ENCODE measurements at regions not wholly inside any gene's neighbourhood (a gene's known extent, or its start where the extent isn't known, plus 50 kb on each side); places are given as distances from the start of the nearest gene placed in this dataset.

GRCh38 chr6:80441131-80441530 lies 334.7 kb downstream of the BCKDHB start:
- Histone ChIP-seq H3K9me3 (ENCODE audit: control insufficient read depth in 1 of 2, low read length in 2 of 2) (peaks cover 0 to 4% of the 10 kb centered on the region in 2 donors), H3K27ac (ENCODE audit: low read length) (no peak overlapping the region), H3K4me1 (ENCODE audit: control insufficient read depth in 1 of 2, insufficient read depth in 2 of 2, low read length in 2 of 2) (no peaks in the 10 kb centered on the region), H3K36me3 (ENCODE audit: control insufficient read depth in 1 of 2, insufficient read depth in 2 of 2, low read length in 2 of 2) (peaks cover 0 to 4% of the 10 kb centered on the region in 2 donors), H3K27me3 (ENCODE audit: low read depth, low read length) (no peaks in the 10 kb centered on the region), H3K4me3 (ENCODE audit: low read depth in 1 of 2, low read length in 2 of 2) (no peak overlapping the region)

DNA sequence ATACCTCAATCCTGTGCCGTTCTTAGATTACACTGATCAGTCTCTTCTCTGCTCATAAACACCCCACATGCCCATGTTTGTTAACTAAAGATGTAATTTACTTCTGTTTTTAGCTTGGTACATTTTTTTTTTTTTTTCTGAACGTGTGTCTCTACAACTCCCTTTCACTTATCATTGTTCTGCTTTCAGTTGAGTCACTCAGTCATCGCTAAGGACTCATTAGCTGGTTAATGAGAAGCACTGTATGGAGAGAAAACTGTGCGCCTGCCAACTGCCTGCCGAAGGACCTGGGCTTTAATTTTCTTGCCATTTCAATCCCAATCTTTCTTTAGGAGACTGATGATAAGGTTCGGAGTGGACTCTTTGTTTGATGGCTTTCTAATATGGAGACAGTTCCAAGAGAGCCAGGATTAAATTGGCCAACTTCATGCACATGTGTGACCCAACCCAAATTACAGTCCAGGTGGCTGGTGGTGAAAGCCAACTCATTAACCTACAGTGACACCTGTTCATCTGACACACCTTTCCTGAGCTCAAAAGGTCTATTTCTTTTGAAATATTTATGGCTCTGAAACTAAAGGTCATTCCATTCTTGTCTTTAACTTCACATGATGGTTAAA lies 334.1 kb downstream of the BCKDHB start:
- no peak overlapping the region for H3K27ac ChIP-seq (ENCODE audit: low read length)
- no peak overlapping the region for H3K4me3 ChIP-seq (ENCODE audit: low read depth in 1 of 2, low read length in 2 of 2)
- no peaks in the 10 kb centered on the region for H3K9me3 ChIP-seq (ENCODE audit: control insufficient read depth in 1 of 2, low read length in 2 of 2)
- no peaks in the 10 kb centered on the region for H3K36me3 ChIP-seq (ENCODE audit: control insufficient read depth in 1 of 2, insufficient read depth in 2 of 2, low read length in 2 of 2)
- H3K27me3 ChIP-seq (ENCODE audit: low read depth, low read length): no peaks in the 10 kb centered on the region
- no peaks in the 10 kb centered on the region for H3K4me1 ChIP-seq (ENCODE audit: control insufficient read depth in 1 of 2, insufficient read depth in 2 of 2, low read length in 2 of 2)

GRCh38 chr6:80439721-80440470 lies 333.4 kb downstream of the BCKDHB start:
- H3K27me3 ChIP-seq (ENCODE audit: low read depth, low read length): no peaks in the 10 kb centered on the region
- no peaks in the 10 kb centered on the region for H3K9me3 ChIP-seq (ENCODE audit: control insufficient read depth in 1 of 2, low read length in 2 of 2)
- no peak overlapping the region for H3K4me3 ChIP-seq (ENCODE audit: low read depth in 1 of 2, low read length in 2 of 2)
- H3K36me3 ChIP-seq (ENCODE audit: control insufficient read depth in 1 of 2, insufficient read depth in 2 of 2, low read length in 2 of 2): no peaks in the 10 kb centered on the region
- no peaks in the 10 kb centered on the region for H3K4me1 ChIP-seq (ENCODE audit: control insufficient read depth in 1 of 2, insufficient read depth in 2 of 2, low read length in 2 of 2)
- H3K27ac ChIP-seq (ENCODE audit: low read length): no peak overlapping the region

DNA sequence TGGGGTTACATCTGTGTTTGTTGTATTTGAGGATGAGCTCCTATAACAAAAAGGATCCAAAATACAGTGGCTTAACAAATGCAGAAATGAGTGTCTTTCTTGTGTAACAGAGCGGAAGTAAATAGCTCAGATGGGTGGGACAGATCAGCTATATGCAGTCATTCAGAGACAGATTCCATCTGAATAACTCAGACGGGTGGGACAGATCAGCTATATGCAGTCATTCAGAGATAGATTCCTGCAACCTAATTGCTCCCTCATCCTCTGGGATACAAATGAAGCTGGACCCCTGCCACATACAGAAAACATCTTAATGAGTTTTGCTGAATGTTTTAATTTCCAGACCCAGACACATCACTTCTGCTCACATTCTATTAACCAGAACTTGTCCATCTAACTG lies 332.3 kb downstream of the BCKDHB start:
- Histone ChIP-seq H3K36me3 (ENCODE audit: control insufficient read depth in 1 of 2, insufficient read depth in 2 of 2, low read length in 2 of 2) (no peaks in the 10 kb centered on the region), H3K27ac (ENCODE audit: low read length) (no peak overlapping the region), H3K4me1 (ENCODE audit: control insufficient read depth in 1 of 2, insufficient read depth in 2 of 2, low read length in 2 of 2) (no peaks in the 10 kb centered on the region), H3K27me3 (ENCODE audit: low read depth, low read length) (no peaks in the 10 kb centered on the region), H3K9me3 (ENCODE audit: control insufficient read depth in 1 of 2, low read length in 2 of 2) (no peaks in the 10 kb centered on the region), H3K4me3 (ENCODE audit: low read depth in 1 of 2, low read length in 2 of 2) (no peak overlapping the region)

DNA sequence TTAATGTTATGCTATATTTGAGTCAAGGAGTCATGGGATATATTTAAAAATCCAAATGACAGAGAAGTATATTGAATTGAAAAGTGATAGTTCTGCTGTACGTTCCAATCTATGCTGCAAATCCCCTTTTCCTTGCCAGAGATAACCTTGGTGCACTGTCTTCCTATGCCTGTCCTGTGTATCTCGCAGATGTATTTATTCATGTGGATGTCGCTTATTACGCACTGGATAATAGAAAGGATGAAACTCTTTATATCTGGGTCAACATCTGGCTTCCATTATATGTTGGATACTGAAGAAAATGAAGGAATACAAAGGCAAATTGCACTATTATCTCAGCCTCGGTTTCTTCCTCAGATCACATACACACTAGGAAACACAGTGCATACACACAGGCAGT lies 331.3 kb downstream of the BCKDHB start:
- Histone ChIP-seq H3K9me3 (ENCODE audit: control insufficient read depth in 1 of 2, low read length in 2 of 2) (no peaks in the 10 kb centered on the region), H3K27me3 (ENCODE audit: low read depth, low read length) (no peaks in the 10 kb centered on the region), H3K27ac (ENCODE audit: low read length) (no peak overlapping the region), H3K36me3 (ENCODE audit: control insufficient read depth in 1 of 2, insufficient read depth in 2 of 2, low read length in 2 of 2) (no peaks in the 10 kb centered on the region), H3K4me1 (ENCODE audit: control insufficient read depth in 1 of 2, insufficient read depth in 2 of 2, low read length in 2 of 2) (no peaks in the 10 kb centered on the region), H3K4me3 (ENCODE audit: low read depth in 1 of 2, low read length in 2 of 2) (no peak overlapping the region)

DNA sequence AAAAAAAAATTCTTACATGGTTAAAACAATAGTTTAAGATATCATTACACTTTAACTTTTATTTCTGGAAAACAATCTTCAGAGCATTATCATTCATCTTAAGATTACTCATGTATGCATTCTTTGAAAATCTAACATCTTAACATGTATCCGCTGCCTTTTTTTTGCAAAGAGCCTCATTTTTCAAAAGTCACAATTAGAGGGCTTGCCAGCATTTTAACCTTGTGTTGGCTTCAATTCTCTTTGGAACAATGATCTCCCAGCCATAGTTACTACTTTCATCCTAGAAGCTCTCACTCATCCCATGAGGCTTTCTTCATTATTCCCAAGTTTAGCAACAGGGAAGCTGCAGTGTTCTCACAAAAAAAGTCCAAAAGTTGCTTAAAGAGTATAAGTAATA lies 330.8 kb downstream of the BCKDHB start:
- H3K27me3 ChIP-seq (ENCODE audit: low read depth, low read length): no peaks in the 10 kb centered on the region
- no peaks in the 10 kb centered on the region for H3K9me3 ChIP-seq (ENCODE audit: control insufficient read depth in 1 of 2, low read length in 2 of 2)
- H3K27ac ChIP-seq (ENCODE audit: low read length): no peak overlapping the region
- H3K4me3 ChIP-seq (ENCODE audit: low read depth in 1 of 2, low read length in 2 of 2): no peak overlapping the region
- H3K4me1 ChIP-seq (ENCODE audit: control insufficient read depth in 1 of 2, insufficient read depth in 2 of 2, low read length in 2 of 2): no peaks in the 10 kb centered on the region
- H3K36me3 ChIP-seq (ENCODE audit: control insufficient read depth in 1 of 2, insufficient read depth in 2 of 2, low read length in 2 of 2): no peaks in the 10 kb centered on the region

DNA sequence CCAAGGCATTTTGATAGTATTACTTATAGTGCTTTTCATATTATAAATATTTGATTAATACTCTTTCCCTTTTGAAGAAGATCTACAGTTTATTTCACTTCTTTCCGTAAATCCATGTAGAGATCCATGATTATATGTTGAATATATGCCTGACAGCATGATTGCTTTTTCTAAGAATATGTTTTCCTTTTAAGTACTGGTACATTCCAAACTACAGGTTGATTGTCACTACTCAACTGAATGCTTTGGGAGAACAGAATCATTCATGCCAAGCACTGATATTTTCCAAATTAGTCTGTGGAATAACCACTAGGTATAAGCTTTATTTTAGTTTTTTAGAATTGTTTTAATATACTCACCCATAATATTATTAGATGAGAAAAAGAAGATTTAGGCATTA lies 330.2 kb downstream of the BCKDHB start:
- Histone ChIP-seq H3K36me3 (ENCODE audit: control insufficient read depth in 1 of 2, insufficient read depth in 2 of 2, low read length in 2 of 2) (no peaks in the 10 kb centered on the region), H3K27ac (ENCODE audit: low read length) (no peak overlapping the region), H3K27me3 (ENCODE audit: low read depth, low read length) (no peaks in the 10 kb centered on the region), H3K4me1 (ENCODE audit: control insufficient read depth in 1 of 2, insufficient read depth in 2 of 2, low read length in 2 of 2) (no peaks in the 10 kb centered on the region), H3K4me3 (ENCODE audit: low read depth in 1 of 2, low read length in 2 of 2) (no peak overlapping the region), H3K9me3 (ENCODE audit: control insufficient read depth in 1 of 2, low read length in 2 of 2) (no peaks in the 10 kb centered on the region)

GRCh38 chr6:80435457-80435856 lies 329.0 kb downstream of the BCKDHB start:
- Histone ChIP-seq H3K36me3 (ENCODE audit: control insufficient read depth in 1 of 2, insufficient read depth in 2 of 2, low read length in 2 of 2) (no peaks in the 10 kb centered on the region), H3K27me3 (ENCODE audit: low read depth, low read length) (no peaks in the 10 kb centered on the region), H3K27ac (ENCODE audit: low read length) (no peak overlapping the region), H3K4me3 (ENCODE audit: low read depth in 1 of 2, low read length in 2 of 2) (no peak overlapping the region), H3K4me1 (ENCODE audit: control insufficient read depth in 1 of 2, insufficient read depth in 2 of 2, low read length in 2 of 2) (no peaks in the 10 kb centered on the region), H3K9me3 (ENCODE audit: control insufficient read depth in 1 of 2, low read length in 2 of 2) (no peaks in the 10 kb centered on the region)

- Histone ChIP-seq H3K9me3 (ENCODE audit: control insufficient read depth in 1 of 2, low read length in 2 of 2) (no peaks in the 10 kb centered on the region), H3K4me1 (ENCODE audit: control insufficient read depth in 1 of 2, insufficient read depth in 2 of 2, low read length in 2 of 2) (no peaks in the 10 kb centered on the region), H3K4me3 (ENCODE audit: low read depth in 1 of 2, low read length in 2 of 2) (no peak overlapping the region), H3K36me3 (ENCODE audit: control insufficient read depth in 1 of 2, insufficient read depth in 2 of 2, low read length in 2 of 2) (no peaks in the 10 kb centered on the region), H3K27ac (ENCODE audit: low read length) (no peak overlapping the region), H3K27me3 (ENCODE audit: low read depth, low read length) (no peaks in the 10 kb centered on the region)
Measured at GRCh38 chr6:80434691-80435350, 328.4 kb downstream of the BCKDHB start.

DNA sequence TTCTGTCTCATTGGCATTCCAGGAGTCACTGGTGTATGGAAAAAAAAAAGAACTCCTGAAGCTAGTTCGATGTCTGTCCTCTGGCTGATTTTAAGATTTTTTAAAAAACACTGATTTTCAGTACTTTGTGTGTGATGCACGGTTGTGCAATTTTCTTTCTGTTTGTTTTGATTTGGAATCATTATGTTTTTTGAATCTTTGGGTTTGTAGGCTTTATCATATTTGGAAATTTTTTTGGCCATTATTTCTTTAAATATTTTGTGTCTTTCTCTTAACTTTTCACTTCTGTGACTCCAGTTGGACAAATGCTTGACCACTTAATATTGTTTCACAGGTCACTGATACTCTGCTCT lies 327.2 kb downstream of the BCKDHB start:
- no peak overlapping the region for H3K27ac ChIP-seq (ENCODE audit: low read length)

GRCh38 chr6:80433010-80433672 lies 326.7 kb downstream of the BCKDHB start:
- Histone ChIP-seq H3K4me3 (ENCODE audit: low read depth in 1 of 2, low read length in 2 of 2) (no peak overlapping the region), H3K4me1 (ENCODE audit: control insufficient read depth in 1 of 2, insufficient read depth in 2 of 2, low read length in 2 of 2) (no peaks in the 10 kb centered on the region), H3K27me3 (ENCODE audit: low read depth, low read length) (no peaks in the 10 kb centered on the region), H3K36me3 (ENCODE audit: control insufficient read depth in 1 of 2, insufficient read depth in 2 of 2, low read length in 2 of 2) (no peaks in the 10 kb centered on the region), H3K27ac (ENCODE audit: low read length) (no peak overlapping the region), H3K9me3 (ENCODE audit: control insufficient read depth in 1 of 2, low read length in 2 of 2) (peaks cover 0 to under 1% of the 10 kb centered on the region in 2 donors)

More for the DNA sequence above, 327.2 kb downstream of the BCKDHB start:
- H3K27me3 ChIP-seq (ENCODE audit: low read depth, low read length): no peaks in the 10 kb centered on the region
- no peaks in the 10 kb centered on the region for H3K4me1 ChIP-seq (ENCODE audit: control insufficient read depth in 1 of 2, insufficient read depth in 2 of 2, low read length in 2 of 2)
- H3K36me3 ChIP-seq (ENCODE audit: control insufficient read depth in 1 of 2, insufficient read depth in 2 of 2, low read length in 2 of 2): no peaks in the 10 kb centered on the region
- no peaks in the 10 kb centered on the region for H3K9me3 ChIP-seq (ENCODE audit: control insufficient read depth in 1 of 2, low read length in 2 of 2)
- no peak overlapping the region for H3K4me3 ChIP-seq (ENCODE audit: low read depth in 1 of 2, low read length in 2 of 2)

Measured in muscle layer of duodenum (tissue), 2 donors.